IMR-90 (cell line): ENCODE measurements at regions not wholly inside any gene's neighbourhood (a gene's known extent, or its start where the extent isn't known, plus 50 kb on each side); places are given as distances from the start of the nearest gene placed in this dataset.

Source experiments
- CHD1 ChIP-seq: IDR thresholded peaks from 2 replicates; pipeline ENCODE4 v1.6.1; 2012; ENCODE audit warnings: low read depth, low read length, improper control_type of control experiment
- CTCF ChIP-seq: conservative IDR thresholded peaks from 2 replicates; pipeline ENCODE4 v1.5.1; 2012; ENCODE audit warnings: mild to moderate bottlenecking, low read depth, low read length, improper control_type of control experiment
- FOS ChIP-seq: fragments of 150-350 bp; IDR thresholded peaks from 2 replicates; pipeline ENCODE4 v1.6.1; 2016; ENCODE audit warnings: low read depth, low read length
- MAFK ChIP-seq: IDR thresholded peaks from 2 replicates; pipeline ENCODE4 v1.6.1; 2012; ENCODE audit warnings: low read depth, low read length, improper control_type of control experiment
- POLR2A ChIP-seq: IDR thresholded peaks from 2 replicates; pipeline ENCODE4 v1.6.1; 2012; ENCODE audit warnings: mild to moderate bottlenecking, low read depth, low read length
- RFX5 ChIP-seq: IDR thresholded peaks from 2 replicates; pipeline ENCODE4 v1.8.0; 2012; ENCODE audit warnings: low read depth, mild to moderate bottlenecking, low read length, moderate library complexity

GRCh38 chr2:144277622-144278354 lies 242.1 kb downstream of the ZEB2 start:
- TF ChIP-seq CTCF (no peak), FOS (no peak), MAFK (no peak), CHD1 (no peak), RFX5 (no peak), POLR2A (no peak)
